Upper lobe of left lung (tissue), 6 donors: ENCODE measurements at regions not wholly inside any gene's neighbourhood (a gene's known extent, or its start where the extent isn't known, plus 50 kb on each side); places are given as distances from the start of the nearest gene placed in this dataset.

ENCODE experiments used
- ATAC-seq, 2 donors: fragments of 200-7000 bp; cut with Tn5 transposase; one replicate each; pipeline ENCODE4 v1.9.1; 2022; ENCODE audit warnings: mild to moderate bottlenecking in 2 of 2, moderate library complexity in 2 of 2; ENCODE audit not compliant: low FRiP score in 2 of 2
- DNase-seq, 2 donors: peaks; one replicate each; pipeline ENCODE4 v3.0.0-alpha.2; 2019 to 2020
- H3K27ac ChIP-seq, 4 donors: fragments of 200-600 bp; sonication (generic); one replicate each; pipeline ENCODE4 v1.5.1; 2016 to 2019
- H3K27me3 ChIP-seq, 4 donors: fragments of 200-600 bp; sonication (generic); one replicate each; pipeline ENCODE4 v1.5.1; 2017 to 2019
- H3K36me3 ChIP-seq, 4 donors: fragments of 200-600 bp; sonication (generic); one replicate each; pipeline ENCODE4 v1.5.1; 2016 to 2019
- H3K4me1 ChIP-seq, 4 donors: fragments of 200-600 bp; sonication (generic); one replicate each; pipeline ENCODE4 v1.5.1; 2018 to 2019
- H3K4me3 ChIP-seq, 4 donors: fragments of 200-600 bp; sonication (generic); one replicate each; pipeline ENCODE4 v1.5.1; 2017 to 2019; ENCODE audit warnings: mild to moderate bottlenecking in 2 of 4, moderate library complexity in 1 of 4
- H3K9me3 ChIP-seq, 4 donors: fragments of 200-600 bp; sonication (generic); one replicate each; pipeline ENCODE4 v1.5.1; 2018 to 2019
- EP300 ChIP-seq, 4 donors: sonication (generic); formaldehyde crosslinking; IDR thresholded peaks; one replicate each; pipeline ENCODE4 v1.5.1; 2017; ENCODE audit warnings: antibody characterized with exemption in 4 of 4, control low read depth in 2 of 4
- POLR2A ChIP-seq, 4 donors: fragments of 450-650 bp; IDR thresholded peaks; one replicate each; pipeline ENCODE4 v1.5.1; 2016 to 2017; ENCODE audit warnings: antibody characterized with exemption in 4 of 4, mild to moderate bottlenecking in 2 of 4
- POLR2AphosphoS5 ChIP-seq, 2 donors: sonication (generic); formaldehyde crosslinking; IDR thresholded peaks; one replicate each; pipeline ENCODE4 v1.5.1; 2017; ENCODE audit warnings: antibody characterized with exemption in 2 of 2
- WGBS, 2 donors: methylation state at CpG; one replicate each; pipeline ENCODE4 v1.1.5; 2017 to 2018; 5-methylcytosine and 5-hydroxymethylcytosine counted together
- TF ChIP-seq, protein P1 (sequence below), 6 experiments: fragments of 450-650 bp in 4 of 6; fragments of 200-600 bp in 2 of 6; sonication (generic) in 2 of 6; IDR thresholded peaks; one replicate each; pipeline ENCODE4 v1.5.1; 2016 to 2019; ENCODE audit warnings: antibody characterized with exemption in 6 of 6
- donor health status: DM: no; HTN: no; CAD: no; lungs with moderate emphysema.
- donor health status: DM: no; HTN: yes; CAD: no; lungs with severe emphysema.

DNA sequence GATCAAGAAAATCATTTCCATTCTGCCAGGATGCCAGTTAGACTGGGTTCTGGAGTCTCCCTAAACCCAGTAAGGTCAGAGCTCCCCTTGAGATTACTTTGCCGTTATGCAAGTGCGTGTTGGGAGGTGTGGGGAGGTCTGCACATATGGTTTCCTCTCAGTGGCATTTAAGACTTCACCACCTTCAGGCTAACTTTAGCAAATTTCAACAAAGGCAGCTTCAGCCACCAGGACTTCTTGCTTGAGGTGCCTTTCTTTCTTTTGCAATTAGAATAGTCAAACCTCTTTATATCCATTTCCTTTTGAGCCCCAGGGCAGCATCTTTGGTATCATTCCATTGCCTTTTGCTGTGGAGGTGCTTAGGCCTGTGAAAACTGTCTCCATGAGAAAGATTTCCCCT lies 117.2 kb upstream of the CCND2 start:
- no peak for ATAC-seq
- 69 to 71% methylated on average over 2 of the region's 2 CpGs for WGBS, 2 donors
- Histone ChIP-seq H3K27me3 (no peaks in the 10 kb centered on the region), H3K4me1 (no peaks in the 10 kb centered on the region), H3K4me3 (no peak overlapping the region), H3K27ac (no peak overlapping the region), H3K9me3 (no peaks in the 10 kb centered on the region), H3K36me3 (no peaks in the 10 kb centered on the region)
- no peak for TF ChIP-seq EP300 (IDR thresholded peaks at IDR 0.05)
- no peak for TF ChIP-seq POLR2AphosphoS5 (IDR thresholded peaks at IDR 0.05)
- TF ChIP-seq, protein P1, sequence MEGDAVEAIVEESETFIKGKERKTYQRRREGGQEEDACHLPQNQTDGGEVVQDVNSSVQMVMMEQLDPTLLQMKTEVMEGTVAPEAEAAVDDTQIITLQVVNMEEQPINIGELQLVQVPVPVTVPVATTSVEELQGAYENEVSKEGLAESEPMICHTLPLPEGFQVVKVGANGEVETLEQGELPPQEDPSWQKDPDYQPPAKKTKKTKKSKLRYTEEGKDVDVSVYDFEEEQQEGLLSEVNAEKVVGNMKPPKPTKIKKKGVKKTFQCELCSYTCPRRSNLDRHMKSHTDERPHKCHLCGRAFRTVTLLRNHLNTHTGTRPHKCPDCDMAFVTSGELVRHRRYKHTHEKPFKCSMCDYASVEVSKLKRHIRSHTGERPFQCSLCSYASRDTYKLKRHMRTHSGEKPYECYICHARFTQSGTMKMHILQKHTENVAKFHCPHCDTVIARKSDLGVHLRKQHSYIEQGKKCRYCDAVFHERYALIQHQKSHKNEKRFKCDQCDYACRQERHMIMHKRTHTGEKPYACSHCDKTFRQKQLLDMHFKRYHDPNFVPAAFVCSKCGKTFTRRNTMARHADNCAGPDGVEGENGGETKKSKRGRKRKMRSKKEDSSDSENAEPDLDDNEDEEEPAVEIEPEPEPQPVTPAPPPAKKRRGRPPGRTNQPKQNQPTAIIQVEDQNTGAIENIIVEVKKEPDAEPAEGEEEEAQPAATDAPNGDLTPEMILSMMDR (IDR thresholded peaks at IDR 0.05): no peak
- no peak for TF ChIP-seq POLR2A (IDR thresholded peaks at IDR 0.05)
- no peak for DNase-seq

DNA sequence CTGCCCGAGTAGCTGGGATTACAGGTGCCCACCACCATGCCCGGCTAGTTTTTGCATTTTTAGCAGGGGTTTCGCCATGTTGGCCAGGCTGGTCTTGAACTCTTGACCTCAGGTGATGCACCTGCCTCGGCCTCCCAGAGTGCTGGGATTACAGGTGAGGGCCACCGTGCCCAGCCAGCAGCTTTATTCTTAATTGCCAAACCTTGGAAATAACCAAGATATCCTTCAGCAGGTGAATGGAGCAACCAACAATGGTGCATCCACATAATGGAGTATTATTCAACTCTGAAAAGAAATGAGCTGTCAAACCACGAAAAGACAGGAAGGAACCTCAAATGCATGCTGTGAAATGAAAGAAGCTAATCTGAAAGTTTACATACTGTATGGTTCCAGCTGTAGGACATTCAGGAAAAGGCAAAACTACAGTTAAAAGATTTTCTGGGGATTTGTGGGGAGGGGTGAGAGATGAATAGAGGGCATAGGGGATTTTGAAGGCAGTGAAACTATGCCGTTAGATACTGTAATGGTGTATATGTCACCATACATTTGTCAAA lies 118.8 kb upstream of the CCND2 start:
- no peaks in the 10 kb centered on the region for H3K4me1 ChIP-seq
- H3K4me3 ChIP-seq: no peak overlapping the region
- no peaks in the 10 kb centered on the region for H3K9me3 ChIP-seq
- TF ChIP-seq, protein P1 (IDR thresholded peaks at IDR 0.05): no peak
- no peak for TF ChIP-seq EP300 (IDR thresholded peaks at IDR 0.05)
- TF ChIP-seq POLR2AphosphoS5 (IDR thresholded peaks at IDR 0.05): no peak
- no peak for TF ChIP-seq POLR2A (IDR thresholded peaks at IDR 0.05)
- no peak for DNase-seq
- H3K27ac ChIP-seq: no peak overlapping the region
- ATAC-seq: no peak
- H3K27me3 ChIP-seq: no peaks in the 10 kb centered on the region
- no peaks in the 10 kb centered on the region for H3K36me3 ChIP-seq
- 86 to 89% methylated on average over 6 to 7 of the region's 7 CpGs for WGBS, 2 donors

- Histone ChIP-seq H3K36me3 (no peaks in the 10 kb centered on the region), H3K4me3 (no peak overlapping the region), H3K9me3 (no peaks in the 10 kb centered on the region), H3K27ac (no peak overlapping the region), H3K4me1 (peaks cover 0 to 2% (median 0%) of the 10 kb centered on the region in 4 donors), H3K27me3 (no peaks in the 10 kb centered on the region)
- no peak for TF ChIP-seq EP300 (IDR thresholded peaks at IDR 0.05)
- TF ChIP-seq, protein P1 (IDR thresholded peaks at IDR 0.05): no peak
- no peak for TF ChIP-seq POLR2A (IDR thresholded peaks at IDR 0.05)
- TF ChIP-seq POLR2AphosphoS5 (IDR thresholded peaks at IDR 0.05): no peak
- WGBS, 2 donors: 33 to 47% methylated on average over 2 to 3 of the region's 3 CpGs
- ATAC-seq (peak in 1 of 2 donors; percentile 38), DNase-seq (peak in 1 of 2 donors; percentile 46)
Observed at GRCh38 chr12:4153343-4153892, 120.1 kb upstream of the CCND2 start.

DNA sequence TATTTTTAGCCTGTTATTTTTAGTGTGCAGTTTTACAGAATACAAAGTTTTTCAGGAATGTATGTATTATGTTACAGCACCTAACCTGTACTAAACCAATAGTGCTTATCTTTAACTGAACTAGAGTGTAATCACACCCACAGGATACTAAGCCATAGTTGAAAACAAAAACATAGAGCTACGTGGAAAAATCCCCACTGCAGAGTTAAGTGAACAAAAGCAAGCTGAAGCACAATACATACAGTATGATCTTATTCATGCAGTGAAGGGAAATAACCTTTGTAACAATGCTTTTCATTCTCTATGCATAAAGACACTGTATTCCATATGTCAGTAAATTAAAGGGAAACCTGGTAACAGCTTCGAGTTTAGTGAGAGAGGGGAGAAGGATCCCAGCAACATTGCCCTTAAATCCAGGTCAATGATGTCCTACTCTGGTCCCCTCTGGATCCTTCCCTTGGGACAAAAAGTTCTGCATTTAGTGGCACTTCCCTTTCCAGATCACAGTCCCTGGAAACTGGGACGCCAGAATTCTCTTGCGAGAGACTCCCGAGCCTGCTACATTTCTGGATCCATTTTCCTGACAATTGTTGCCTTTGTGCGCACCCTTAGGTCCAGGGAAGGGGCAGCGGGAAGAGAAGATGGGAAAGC lies 121.3 kb upstream of the CCND2 start:
- Histone ChIP-seq H3K36me3 (no peaks in the 10 kb centered on the region), H3K27ac (no peak overlapping the region), H3K27me3 (no peaks in the 10 kb centered on the region), H3K4me3 (no peak overlapping the region), H3K4me1 (peaks cover 0 to 4% (median 0%) of the 10 kb centered on the region in 4 donors), H3K9me3 (no peaks in the 10 kb centered on the region)
- DNase-seq: no peak
- 71 to 73% methylated on average over 7 of the region's 7 CpGs for WGBS, 2 donors
- ATAC-seq: no peak
- TF ChIP-seq EP300 (IDR thresholded peaks at IDR 0.05): no peak
- no peak for TF ChIP-seq POLR2A (IDR thresholded peaks at IDR 0.05)
- TF ChIP-seq, protein P1 (IDR thresholded peaks at IDR 0.05): no peak
- no peak for TF ChIP-seq POLR2AphosphoS5 (IDR thresholded peaks at IDR 0.05)
